GM21390 (cell line): ENCODE measurements at regions not wholly inside any gene's neighbourhood (a gene's known extent, or its start where the extent isn't known, plus 50 kb on each side); places are given as distances from the start of the nearest gene placed in this dataset.
A peak's percentile ranks its signal among the peaks of the same experiment; 100 is the strongest.
"Not testable (repeated sequence)": the region's sequence is repeated elsewhere in the genome, so short reads cannot be mapped to it uniquely, and the experiment has no call there.

Source experiments
- ATAC-seq: cut with Tn5 transposase; IDR thresholded peaks from one replicate; pipeline ENCODE4 v1.9.1; 2021; ENCODE audit not compliant: unreplicated experiment

- no peak for ATAC-seq
These were observed 271.8 kb upstream of the AMIGO2 start for GRCh38 chr12:47351526-47351925.

GRCh38 chr12:47350062-47350408 lies 270.3 kb upstream of the AMIGO2 start:
- ATAC-seq = no peak

GRCh38 chr12:47349137-47350061 lies 269.6 kb upstream of the AMIGO2 start:
- ATAC-seq = no peak

GRCh38 chr12:47348206-47348605 lies 268.4 kb upstream of the AMIGO2 start:
- no peak for ATAC-seq

GRCh38 chr12:47346251-47347019 lies 266.7 kb upstream of the AMIGO2 start:
- ATAC-seq = no peak

GRCh38 chr12:47343684-47344567 lies 264.2 kb upstream of the AMIGO2 start:
- no peak for ATAC-seq

GRCh38 chr12:47340411-47341015 lies 260.8 kb upstream of the AMIGO2 start:
- no peak for ATAC-seq

GRCh38 chr12:47337581-47337980 lies 257.8 kb upstream of the AMIGO2 start:
- no peak for ATAC-seq

GRCh38 chr12:47333271-47333858 lies 253.6 kb upstream of the AMIGO2 start:
- ATAC-seq = not testable (repeated sequence)

- no peak for ATAC-seq
These were observed 249.2 kb upstream of the AMIGO2 start for GRCh38 chr12:47328831-47329545.

GRCh38 chr12:47326190-47326589 lies 246.4 kb upstream of the AMIGO2 start:
- no peak for ATAC-seq

- no peak for ATAC-seq
These were observed 244.0 kb upstream of the AMIGO2 start for GRCh38 chr12:47323802-47324201.

GRCh38 chr12:47321436-47321835 lies 241.7 kb upstream of the AMIGO2 start:
- ATAC-seq = no peak

- ATAC-seq = no peak
These were observed 240.0 kb upstream of the AMIGO2 start for GRCh38 chr12:47319746-47320145.

GRCh38 chr12:47318963-47319362 lies 239.2 kb upstream of the AMIGO2 start:
- no peak for ATAC-seq

- peak; percentile 61 for ATAC-seq
These were observed 237.6 kb upstream of the AMIGO2 start for GRCh38 chr12:47317175-47317915.

GRCh38 chr12:47316609-47317049 lies 236.9 kb upstream of the AMIGO2 start:
- no peak for ATAC-seq

- no peak for ATAC-seq
These were observed 235.2 kb upstream of the AMIGO2 start for GRCh38 chr12:47314996-47315395.
